GM23338 (cell line): ENCODE measurements at regions not wholly inside any gene's neighbourhood (a gene's known extent, or its start where the extent isn't known, plus 50 kb on each side); places are given as distances from the start of the nearest gene placed in this dataset.

Experiments used
- ATAC-seq: fragments of 200-7000 bp; cut with Tn5 transposase; 3 replicates; pipeline ENCODE4 v1.9.1; 2020
- DNase-seq: peaks from one replicate; pipeline ENCODE4 v3.0.0-alpha.2; 2015; ENCODE audit warnings: low spot score
- H2AFZ ChIP-seq: fragments of 200-600 bp; sonication (generic); 2 replicates; pipeline ENCODE4 v1.8.0; 2016; ENCODE audit warnings: antibody characterized with exemption, mild to moderate bottlenecking, moderate library complexity
- H3F3A ChIP-seq: fragments of 200-600 bp; sonication (generic); replicated peaks from 2 replicates; pipeline ENCODE4 v1.8.0; 2017; ENCODE audit warnings: antibody characterized with exemption, mixed run types, low read depth
- H3K27ac ChIP-seq: fragments of 200-600 bp; sonication (generic); 2 replicates; pipeline ENCODE4 v1.6.1; 2016; ENCODE audit warnings: low read depth
- H3K27me3 ChIP-seq: fragments of 200-600 bp; sonication (generic); 2 replicates; pipeline ENCODE4 v1.8.0; 2016; ENCODE audit warnings: mild to moderate bottlenecking, mixed run types, moderate library complexity; ENCODE audit not compliant: insufficient read depth
- H3K36me3 ChIP-seq: fragments of 200-600 bp; sonication (generic); 2 replicates; pipeline ENCODE4 v1.8.0; 2016; ENCODE audit warnings: mild to moderate bottlenecking; ENCODE audit not compliant: insufficient read depth
- H3K4me1 ChIP-seq: fragments of 200-600 bp; sonication (generic); 2 replicates; pipeline ENCODE4 v1.8.0; 2016; ENCODE audit warnings: mild to moderate bottlenecking, moderate library complexity; ENCODE audit not compliant: insufficient read depth
- H3K4me2 ChIP-seq: fragments of 200-600 bp; sonication (generic); 2 replicates; pipeline ENCODE4 v1.7.1; 2017; ENCODE audit warnings: mixed run types
- H3K4me3 ChIP-seq: fragments of 200-600 bp; sonication (generic); 2 replicates; pipeline ENCODE4 v1.6.1; 2016; ENCODE audit warnings: mixed run types
- H3K79me2 ChIP-seq: fragments of 200-600 bp; sonication (generic); replicated peaks from 2 replicates; pipeline ENCODE4 v1.8.0; 2017; ENCODE audit warnings: mild to moderate bottlenecking; ENCODE audit not compliant: insufficient read depth
- H3K9me2 ChIP-seq: fragments of 200-600 bp; sonication (generic); 2 replicates; pipeline ENCODE4 v1.8.0; 2017; ENCODE audit not compliant: insufficient read depth
- H4K20me1 ChIP-seq: fragments of 200-600 bp; sonication (generic); replicated peaks from 2 replicates; pipeline ENCODE4 v1.8.0; 2017; ENCODE audit warnings: mild to moderate bottlenecking; ENCODE audit not compliant: insufficient read depth
- H3K27ac Mint-ChIP-seq: 2 replicates; pipeline ENCODE4 v1.8.0; 2020; ENCODE audit warnings: inconsistent platforms, mild to moderate bottlenecking, moderate library complexity, mixed read lengths
- H3K27me3 Mint-ChIP-seq: 3 replicates; pipeline ENCODE4 v1.8.0; 2022; ENCODE audit warnings: low read depth, mild to moderate bottlenecking, moderate library complexity, mixed read lengths, inconsistent platforms; ENCODE audit not compliant: insufficient read depth, poor library complexity
- H3K36me3 Mint-ChIP-seq: 3 replicates; pipeline ENCODE4 v1.8.0; 2021; ENCODE audit warnings: low read depth, mild to moderate bottlenecking, inconsistent platforms, moderate library complexity, mixed read lengths
- H3K4me1 Mint-ChIP-seq: 3 replicates; pipeline ENCODE4 v1.8.0; 2020; ENCODE audit warnings: mild to moderate bottlenecking, inconsistent platforms, mixed read lengths
- H3K4me3 Mint-ChIP-seq: 3 replicates; pipeline ENCODE4 v1.8.0; 2021; ENCODE audit warnings: moderate library complexity, mild to moderate bottlenecking, inconsistent platforms, mixed read lengths
- H3K9me3 Mint-ChIP-seq: 3 replicates; pipeline ENCODE4 v1.8.0; 2020; ENCODE audit warnings: moderate library complexity, mild to moderate bottlenecking, inconsistent platforms, mixed read lengths
- ETS1 ChIP-seq: IDR thresholded peaks from 2 replicates; pipeline ENCODE4 v1.6.1; 2016; ENCODE audit warnings: antibody characterized with exemption
- EZH2 ChIP-seq: fragments of 200-600 bp; sonication (generic); IDR thresholded peaks from one replicate; pipeline ENCODE4 v1.8.0; 2017; ENCODE audit warnings: antibody characterized with exemption, mild to moderate bottlenecking, low read depth; ENCODE audit not compliant: unreplicated experiment
- JUNB ChIP-seq: IDR thresholded peaks from one replicate; pipeline ENCODE4 v1.6.1; 2016; ENCODE audit warnings: antibody characterized with exemption; ENCODE audit not compliant: unreplicated experiment
- NANOG ChIP-seq: IDR thresholded peaks from 2 replicates; pipeline ENCODE4 v1.6.1; 2016; ENCODE audit warnings: antibody characterized with exemption, borderline replicate concordance
- ZNF114 ChIP-seq: fragments of 250-450 bp; sonication (Bioruptor Pico); IDR thresholded peaks from 2 replicates; pipeline ENCODE4 v1.5.0; 2020; ENCODE audit warnings: mild to moderate bottlenecking, moderate library complexity
- ZNF462 ChIP-seq: fragments of 250-450 bp; sonication (Bioruptor Pico); IDR thresholded peaks from 2 replicates; pipeline ENCODE4 v1.5.0; 2020; ENCODE audit warnings: mild to moderate bottlenecking, moderate library complexity

GRCh38 chr4:31094474-31094873 lies 374.3 kb downstream of the PCDH7 start (continued):
- TF ChIP-seq ZNF462 (CRISPR knock-in tag) (no peak), NANOG (no peak)

GRCh38 chr4:31097999-31098398 lies 377.8 kb downstream of the PCDH7 start:
- Histone ChIP-seq H3K79me2 (no peaks in the 10 kb centered on the region), H3K9me2 (no peaks in the 10 kb centered on the region), H3K27me3 (no peaks in the 10 kb centered on the region), H3K36me3 (no peaks in the 10 kb centered on the region), H3K4me1 (no peaks in the 10 kb centered on the region), H4K20me1 (no peaks in the 10 kb centered on the region), H3K4me3 (no peak overlapping the region), H3K4me2 (no peak overlapping the region), H2AFZ (no peak overlapping the region), H3K27ac (no peak overlapping the region), H3F3A (no peaks in the 10 kb centered on the region)
- no peaks in the 10 kb centered on the region for H3K36me3 Mint-ChIP-seq
- no peaks in the 10 kb centered on the region for H3K9me3 Mint-ChIP-seq
- no peak overlapping the region for H3K27ac Mint-ChIP-seq
- DNase-seq = no peak
- H3K4me1 Mint-ChIP-seq = no peaks in the 10 kb centered on the region
- H3K4me3 Mint-ChIP-seq = no peak overlapping the region
- no peak for ATAC-seq
- no peaks in the 10 kb centered on the region for H3K27me3 Mint-ChIP-seq
- TF ChIP-seq EZH2 = no peak
- no peak for TF ChIP-seq ZNF462 (CRISPR knock-in tag)
- no peak for TF ChIP-seq ZNF114
- TF ChIP-seq JUNB = no peak
- no peak for TF ChIP-seq ETS1
